Fibroblast of pulmonary artery (primary cell): ENCODE measurements at regions not wholly inside any gene's neighbourhood (a gene's known extent, or its start where the extent isn't known, plus 50 kb on each side); places are given as distances from the start of the nearest gene placed in this dataset.
"Not testable (repeated sequence)": the region's sequence is repeated elsewhere in the genome, so short reads cannot be mapped to it uniquely, and the experiment has no call there.

Experiments used
- DNase-seq: peaks from one replicate; pipeline ENCODE4 v3.0.0-alpha.2; 2010; ENCODE audit warnings: low read depth
- H3K4me3 ChIP-seq: replicated peaks from 2 replicates; pipeline ENCODE4 v1.5.1; 2011; ENCODE audit warnings: low read depth, mild to moderate bottlenecking, control low read depth, low read length, moderate library complexity
- CTCF ChIP-seq: IDR thresholded peaks from 2 replicates; pipeline ENCODE4 v1.5.1; 2011; ENCODE audit warnings: mild to moderate bottlenecking, control low read depth, low read length, inconsistent platforms; ENCODE audit errors: missing control alignments

DNA sequence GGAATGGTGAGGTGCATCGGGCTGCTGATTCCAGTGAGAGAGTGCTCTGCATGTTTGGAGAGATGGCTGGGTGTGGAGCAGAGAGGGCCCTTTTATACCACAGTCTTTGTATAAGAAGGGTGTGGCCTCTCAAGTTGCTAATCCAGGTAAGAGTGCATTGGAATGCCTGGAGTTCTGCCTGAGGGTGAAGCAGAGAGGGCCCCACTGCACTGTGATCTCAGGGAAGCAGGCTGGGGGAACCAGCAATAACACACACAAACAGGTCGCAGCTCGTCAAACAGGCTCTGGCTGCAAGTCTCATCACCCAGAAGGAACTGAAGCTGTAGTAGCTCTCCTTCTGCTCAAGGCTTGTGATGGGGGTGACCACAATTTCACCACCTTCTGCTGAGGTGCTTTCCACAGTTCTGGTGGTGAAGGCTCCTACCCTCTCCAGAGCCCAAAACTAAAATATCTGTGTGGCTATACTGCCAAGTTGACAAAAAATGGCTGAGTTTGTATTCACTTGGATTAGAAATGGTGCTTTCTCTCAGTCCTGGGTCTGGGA, 687.4 kb upstream of the HS3ST1 start:
- TF ChIP-seq CTCF: no peak
- no peak for DNase-seq
- H3K4me3 ChIP-seq: no peak overlapping the region

DNA sequence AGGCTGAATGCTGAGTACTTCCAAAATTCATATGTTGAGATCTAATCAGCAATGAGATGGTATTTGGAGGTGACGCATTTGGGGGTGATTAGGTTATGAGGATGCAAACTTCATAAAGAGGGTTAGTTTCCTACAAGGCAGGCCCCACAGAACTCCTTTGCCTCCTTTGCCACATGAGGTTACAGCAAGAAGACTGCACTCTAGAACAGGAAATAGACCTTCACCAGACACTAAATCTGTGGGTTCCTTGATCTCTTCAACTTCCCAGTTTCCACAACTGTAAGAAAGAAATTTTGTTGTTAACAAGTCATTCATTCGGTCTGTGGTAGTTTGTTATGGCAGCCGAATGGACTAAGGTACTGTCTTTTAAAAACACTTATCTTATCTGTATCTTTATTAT, 681.9 kb upstream of the HS3ST1 start:
- no peak for TF ChIP-seq CTCF

DNA sequence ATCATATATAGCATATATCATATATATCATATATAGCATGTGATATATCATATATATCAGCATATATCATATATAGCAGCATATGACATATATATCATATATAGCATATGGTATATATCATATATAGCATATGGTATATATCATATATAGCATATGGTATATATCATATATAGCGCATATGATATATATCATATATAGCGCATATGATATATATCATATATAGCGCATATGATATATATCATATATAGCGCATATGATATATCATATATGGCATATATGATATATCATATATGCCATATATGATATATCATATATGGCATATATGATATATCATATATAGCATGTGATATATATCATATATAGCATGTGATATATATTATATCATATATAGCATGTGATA, 680.4 kb upstream of the HS3ST1 start:
- not testable (repeated sequence) for DNase-seq

More for the DNA sequence above, 681.9 kb upstream of the HS3ST1 start:
- DNase-seq: no peak
- H3K4me3 ChIP-seq: no peak overlapping the region

GRCh38 chr4:12105519-12105918, 676.8 kb upstream of the HS3ST1 start:
- TF ChIP-seq CTCF: no peak
- no peak for DNase-seq

More for the DNA sequence above, 680.4 kb upstream of the HS3ST1 start:
- H3K4me3 ChIP-seq: not testable (repeated sequence)

DNA sequence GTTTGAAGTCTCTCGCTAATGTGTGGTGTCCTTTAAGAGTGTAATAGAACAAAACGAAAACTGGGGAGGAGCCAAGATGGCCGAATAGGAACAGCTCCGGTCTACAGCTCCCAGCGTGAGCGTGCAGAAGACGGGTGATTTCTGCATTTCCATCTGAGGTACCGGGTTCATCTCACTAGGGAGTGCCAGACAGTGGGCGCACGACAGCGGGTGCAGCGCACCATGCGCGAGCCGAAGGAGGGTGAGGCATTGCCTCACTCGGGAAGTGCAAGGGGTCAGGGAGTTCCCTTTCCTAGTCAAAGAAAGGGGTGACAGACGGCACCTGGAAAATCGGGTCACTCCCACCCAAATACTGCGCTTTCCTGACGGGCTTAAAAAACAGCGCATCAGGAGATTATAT, 661.2 kb upstream of the HS3ST1 start:
- H3K4me3 ChIP-seq, DNase-seq: not testable (repeated sequence)

More at GRCh38 chr4:12105519-12105918, 676.8 kb upstream of the HS3ST1 start:
- H3K4me3 ChIP-seq: no peak overlapping the region

GRCh38 chr4:12084690-12085089, 656.0 kb upstream of the HS3ST1 start:
- H3K4me3 ChIP-seq: no peak overlapping the region
- DNase-seq: no peak
- no peak for TF ChIP-seq CTCF

- H3K4me3 ChIP-seq: no peak overlapping the region
- DNase-seq: no peak
- TF ChIP-seq CTCF: no peak
Measured at GRCh38 chr4:12071316-12071715, 642.6 kb upstream of the HS3ST1 start.

- peak; percentile 73 for DNase-seq
- no peak for TF ChIP-seq CTCF
Measured at GRCh38 chr4:12053966-12054365, 625.3 kb upstream of the HS3ST1 start.

More at GRCh38 chr4:12053966-12054365, 625.3 kb upstream of the HS3ST1 start:
- H3K4me3 ChIP-seq: no peak overlapping the region
